ENCODE measurements at regions not wholly inside any gene's neighbourhood (a gene's known extent, or its start where the extent isn't known, plus 50 kb on each side); places are given as distances from the start of the nearest gene placed in this dataset.

DNA sequence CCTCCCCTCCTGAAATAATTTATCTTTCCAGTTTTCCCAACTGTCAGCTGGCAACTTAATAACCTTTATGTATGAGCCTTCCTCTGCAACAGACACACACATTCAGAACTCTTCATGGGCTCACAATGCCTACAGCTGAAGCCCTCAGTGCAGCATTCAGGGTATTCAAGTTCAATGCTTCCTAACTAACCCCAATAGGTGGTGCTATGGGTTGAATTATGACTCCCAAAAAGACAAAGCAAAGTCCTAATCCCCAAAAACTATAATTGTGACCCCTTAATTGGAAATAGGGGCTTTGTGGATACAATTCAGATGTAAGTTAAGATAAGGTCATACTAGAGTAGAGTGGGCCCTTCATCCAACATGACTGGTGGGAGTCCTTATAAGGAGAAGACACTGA is 202.2 kb downstream of the SUCLA2 start:
- Histone ChIP-seq H3K9ac (no peak overlapping the region), H3K27ac (no peak overlapping the region), H3K36me3 (no peaks in the 10 kb centered on the region), H3K4me3 (no peak overlapping the region), H4K20me1 (no peaks in the 10 kb centered on the region), H3K4me1 (no peaks in the 10 kb centered on the region), H3K27me3 (no peaks in the 10 kb centered on the region), H3K4me2 (no peak overlapping the region), H3K9me3 (0 out of 2 replicates have a peak, but pooled peaks cover 5% of the 10 kb centered on the region)
- TF ChIP-seq Cebpa-rat (IDR thresholded peaks at IDR 0.05): no peak

- H3K27me3 ChIP-seq: no peaks in the 10 kb centered on the region
- H3K36me3 ChIP-seq: no peaks in the 10 kb centered on the region
- H3K4me2 ChIP-seq: no peak overlapping the region
- H3K9me3 ChIP-seq: 0 out of 2 replicates have a peak, but pooled peaks cover 5% of the 10 kb centered on the region
- H3K9ac ChIP-seq: no peak overlapping the region
- H3K4me1 ChIP-seq: no peaks in the 10 kb centered on the region
- no peak overlapping the region for H3K4me3 ChIP-seq
- no peak for TF ChIP-seq Cebpa-rat (IDR thresholded peaks at IDR 0.05)
- H4K20me1 ChIP-seq: no peaks in the 10 kb centered on the region
- H3K27ac ChIP-seq: no peak overlapping the region
These were observed 202.9 kb downstream of the SUCLA2 start for GRCh38 chr13:47798194-47798593.

- TF ChIP-seq Cebpa-rat (IDR thresholded peaks at IDR 0.05): no peak
- Histone ChIP-seq H4K20me1 (no peaks in the 10 kb centered on the region), H3K9ac (no peak overlapping the region), H3K9me3 (peaks cover 13% of the 10 kb centered on the region), H3K4me1 (no peaks in the 10 kb centered on the region), H3K36me3 (no peaks in the 10 kb centered on the region), H3K27ac (no peak overlapping the region), H3K27me3 (no peaks in the 10 kb centered on the region), H3K4me2 (no peak overlapping the region), H3K4me3 (no peak overlapping the region)
These were observed 204.3 kb downstream of the SUCLA2 start for GRCh38 chr13:47796816-47797215.

- no peaks in the 10 kb centered on the region; the same call in 1 of the 2 replicates for H3K36me3 ChIP-seq
- no peak overlapping the region for H3K4me2 ChIP-seq
- TF ChIP-seq Cebpa-rat (IDR thresholded peaks at IDR 0.05): no peak
- no peak overlapping the region for H3K9ac ChIP-seq
- peaks cover 27% of the 10 kb centered on the region for H3K9me3 ChIP-seq
- no peaks in the 10 kb centered on the region for H3K4me1 ChIP-seq
- H3K4me3 ChIP-seq: no peak overlapping the region
- no peak overlapping the region for H3K27ac ChIP-seq
- no peaks in the 10 kb centered on the region for H4K20me1 ChIP-seq
- no peaks in the 10 kb centered on the region for H3K27me3 ChIP-seq
These were observed 206.1 kb downstream of the SUCLA2 start for GRCh38 chr13:47794963-47795362.

DNA sequence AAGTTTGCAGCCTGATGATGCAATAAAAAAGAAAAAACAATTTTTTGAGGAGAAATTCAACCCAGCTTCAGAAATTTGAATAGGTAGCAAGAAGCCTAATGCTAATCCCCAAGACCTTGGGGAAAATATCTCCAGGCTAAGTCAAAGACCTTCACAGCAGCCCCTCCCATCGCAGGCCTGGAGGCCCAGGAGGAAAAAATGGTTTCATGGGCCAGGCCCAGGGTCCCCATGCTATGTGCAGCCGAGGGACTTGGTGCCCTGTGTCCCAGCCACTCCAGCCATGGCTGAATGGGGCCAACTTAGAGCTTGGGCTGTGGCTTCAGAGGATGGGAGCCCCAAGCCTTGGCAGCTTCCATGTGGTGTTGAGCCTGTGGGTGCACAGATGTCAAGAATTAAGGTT is 210.3 kb downstream of the SUCLA2 start:
- Histone ChIP-seq H3K27ac (no peak overlapping the region), H3K4me1 (no peaks in the 10 kb centered on the region), H3K4me3 (no peak overlapping the region; the same call in 1 of the 2 replicates), H3K4me2 (no peak overlapping the region), H3K36me3 (no peaks in the 10 kb centered on the region; the same call in 1 of the 2 replicates), H3K9ac (no peak overlapping the region), H4K20me1 (no peaks in the 10 kb centered on the region), H3K9me3 (peaks cover 31% of the 10 kb centered on the region), H3K27me3 (no peaks in the 10 kb centered on the region)
- no peak for TF ChIP-seq Cebpa-rat (IDR thresholded peaks at IDR 0.05)

DNA sequence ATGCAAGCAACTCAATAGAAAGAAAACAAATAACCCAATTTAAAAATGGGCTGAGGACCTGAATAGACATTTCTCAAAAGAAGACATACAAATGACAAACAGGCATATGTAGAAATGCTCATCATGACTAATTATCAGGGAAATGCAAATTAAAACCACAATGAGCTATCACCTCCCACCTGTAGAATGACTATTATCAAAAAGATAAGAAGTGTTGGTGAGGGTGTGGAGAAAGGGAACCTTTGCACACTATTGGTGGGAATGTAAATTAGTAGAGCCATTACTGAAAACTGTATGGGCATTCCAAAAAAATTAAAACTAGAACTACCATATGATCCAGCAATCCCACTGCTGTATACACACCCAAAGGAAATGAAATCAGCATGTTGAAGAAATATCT is 212.2 kb downstream of the SUCLA2 start:
- TF ChIP-seq Cebpa-rat (IDR thresholded peaks at IDR 0.05): no peak
- no peaks in the 10 kb centered on the region; the same call in 1 of the 2 replicates for H3K36me3 ChIP-seq
- H3K9me3 ChIP-seq: peaks cover 31% of the 10 kb centered on the region
- H3K9ac ChIP-seq: no peak overlapping the region
- H3K27me3 ChIP-seq: no peaks in the 10 kb centered on the region
- H3K4me1 ChIP-seq: no peaks in the 10 kb centered on the region
- no peak overlapping the region for H3K27ac ChIP-seq
- no peak overlapping the region for H3K4me2 ChIP-seq
- H3K4me3 ChIP-seq: no peak overlapping the region
- H4K20me1 ChIP-seq: no peaks in the 10 kb centered on the region

DNA sequence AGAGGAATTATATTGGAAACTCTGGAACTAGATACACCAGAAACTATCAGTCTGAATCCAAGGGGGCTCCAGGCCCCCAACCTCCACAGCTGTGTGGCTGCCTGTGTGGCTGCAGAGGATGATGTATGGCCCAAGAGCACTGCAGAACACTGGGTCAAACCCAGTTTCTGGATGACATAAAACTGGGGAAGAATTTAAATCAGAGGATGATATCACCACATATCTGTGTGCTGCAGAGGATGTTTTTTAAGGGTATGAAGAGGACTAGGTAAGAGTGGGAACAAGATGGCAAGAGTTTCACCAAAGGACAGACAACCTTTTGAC is 226.4 kb downstream of the SUCLA2 start:
- no peak overlapping the region for H3K4me3 ChIP-seq
- H3K36me3 ChIP-seq: no peaks in the 10 kb centered on the region
- H3K27ac ChIP-seq: no peak overlapping the region
- TF ChIP-seq Cebpa-rat (IDR thresholded peaks at IDR 0.05): no peak
- H3K4me1 ChIP-seq: no peaks in the 10 kb centered on the region
- H3K27me3 ChIP-seq: no peaks in the 10 kb centered on the region
- H4K20me1 ChIP-seq: no peaks in the 10 kb centered on the region
- H3K4me2 ChIP-seq: no peak overlapping the region
- H3K9ac ChIP-seq: no peak overlapping the region
- H3K9me3 ChIP-seq: peaks cover 12% of the 10 kb centered on the region; the same call in 1 of the 2 replicates

GRCh38 chr13:47764817-47765216 is 236.3 kb downstream of the SUCLA2 start:
- no peak overlapping the region for H3K4me2 ChIP-seq
- no peak for TF ChIP-seq Cebpa-rat (IDR thresholded peaks at IDR 0.05)
- H3K9ac ChIP-seq: no peak overlapping the region

GRCh38 chr13:47757466-47758080 is 243.5 kb downstream of the SUCLA2 start:
- Histone ChIP-seq H4K20me1 (no peaks in the 10 kb centered on the region), H3K4me2 (no peak overlapping the region), H3K4me3 (no peak overlapping the region), H3K36me3 (no peaks in the 10 kb centered on the region), H3K9ac (no peak overlapping the region), H3K9me3 (no peaks in the 10 kb centered on the region), H3K4me1 (no peaks in the 10 kb centered on the region), H3K27ac (no peak overlapping the region), H3K27me3 (no peaks in the 10 kb centered on the region)
- no peak for TF ChIP-seq Cebpa-rat (IDR thresholded peaks at IDR 0.05)

More at GRCh38 chr13:47764817-47765216, 236.3 kb downstream of the SUCLA2 start:
- Histone ChIP-seq H3K36me3 (no peaks in the 10 kb centered on the region), H3K9me3 (no peaks in the 10 kb centered on the region), H4K20me1 (no peaks in the 10 kb centered on the region), H3K4me1 (no peaks in the 10 kb centered on the region), H3K4me3 (no peak overlapping the region), H3K27ac (no peak overlapping the region), H3K27me3 (no peaks in the 10 kb centered on the region)

- H3K27ac ChIP-seq: no peak overlapping the region
- no peaks in the 10 kb centered on the region for H3K4me1 ChIP-seq
- no peak overlapping the region for H3K4me2 ChIP-seq
- H4K20me1 ChIP-seq: no peaks in the 10 kb centered on the region
- H3K36me3 ChIP-seq: no peaks in the 10 kb centered on the region
- no peak overlapping the region for H3K4me3 ChIP-seq
- no peaks in the 10 kb centered on the region for H3K9me3 ChIP-seq
- H3K27me3 ChIP-seq: no peaks in the 10 kb centered on the region
- H3K9ac ChIP-seq: no peak overlapping the region
- no peak for TF ChIP-seq Cebpa-rat (IDR thresholded peaks at IDR 0.05)
These were observed 253.2 kb downstream of the SUCLA2 start for GRCh38 chr13:47747901-47748300.

DNA sequence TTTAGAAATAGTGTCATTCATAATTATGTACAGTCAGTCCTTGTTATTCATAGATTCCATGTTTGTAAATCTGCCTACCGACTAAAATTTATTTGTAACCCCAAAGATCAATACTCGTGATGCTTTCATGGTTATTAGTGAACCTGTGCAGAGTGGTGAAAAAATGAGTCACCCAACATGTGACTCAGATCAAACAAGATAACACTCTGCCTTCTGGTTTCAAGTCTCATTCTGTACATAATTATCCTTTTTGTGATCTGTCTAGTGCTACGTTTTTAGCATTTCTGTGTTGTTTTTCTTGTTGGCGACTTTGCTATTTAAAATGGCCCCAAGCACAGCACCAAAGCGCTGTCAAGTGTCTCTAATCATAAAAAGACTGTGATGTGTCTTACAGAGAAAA is 274.7 kb downstream of the SUCLA2 start:
- no peak overlapping the region for H3K4me3 ChIP-seq
- no peaks in the 10 kb centered on the region for H3K4me1 ChIP-seq
- H3K27ac ChIP-seq: no peak overlapping the region
- H3K36me3 ChIP-seq: no peaks in the 10 kb centered on the region
- no peaks in the 10 kb centered on the region for H4K20me1 ChIP-seq
- H3K9ac ChIP-seq: no peak overlapping the region
- H3K27me3 ChIP-seq: no peaks in the 10 kb centered on the region
- H3K4me2 ChIP-seq: no peak overlapping the region
- TF ChIP-seq Cebpa-rat (IDR thresholded peaks at IDR 0.05): no peak
- H3K9me3 ChIP-seq: no peaks in the 10 kb centered on the region
